Caki2 (cell line): ENCODE measurements at regions not wholly inside any gene's neighbourhood (a gene's known extent, or its start where the extent isn't known, plus 50 kb on each side); places are given as distances from the start of the nearest gene placed in this dataset.

Experiments
- DNase-seq: peaks from one replicate; pipeline ENCODE4 v3.0.0-alpha.2; 2015; ENCODE audit warnings: low read depth
- in situ Hi-C: cut with HindIII; loops from 2 replicates; pipeline ENCODE4 v1.10.0; 2016; ENCODE audit warnings: low sequenced_read_pairs, low pct_unique_long_range_greater_than_20kb, mixed read lengths

DNA sequence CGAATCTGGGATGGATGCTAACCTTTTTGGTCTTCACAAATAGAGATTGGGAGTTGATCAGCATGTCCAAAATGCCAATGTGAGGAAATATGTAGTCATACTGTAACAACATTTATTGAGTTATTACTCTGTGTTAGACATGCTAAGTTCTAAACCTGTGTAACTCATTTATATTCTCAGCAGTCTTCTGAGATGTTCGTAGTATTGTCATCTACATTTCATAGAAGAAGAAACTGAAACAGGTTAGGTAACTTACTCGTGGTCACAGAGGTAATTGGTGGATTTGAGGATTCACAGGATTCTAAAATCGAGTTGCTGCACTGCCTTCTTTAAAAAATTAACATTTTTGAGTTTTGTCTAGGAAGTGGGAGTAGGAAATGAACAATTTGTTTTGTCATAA lies 162.1 kb downstream of the UBE2E3 start:
- in situ Hi-C loops: no loop called here
- DNase-seq: no peak

DNA sequence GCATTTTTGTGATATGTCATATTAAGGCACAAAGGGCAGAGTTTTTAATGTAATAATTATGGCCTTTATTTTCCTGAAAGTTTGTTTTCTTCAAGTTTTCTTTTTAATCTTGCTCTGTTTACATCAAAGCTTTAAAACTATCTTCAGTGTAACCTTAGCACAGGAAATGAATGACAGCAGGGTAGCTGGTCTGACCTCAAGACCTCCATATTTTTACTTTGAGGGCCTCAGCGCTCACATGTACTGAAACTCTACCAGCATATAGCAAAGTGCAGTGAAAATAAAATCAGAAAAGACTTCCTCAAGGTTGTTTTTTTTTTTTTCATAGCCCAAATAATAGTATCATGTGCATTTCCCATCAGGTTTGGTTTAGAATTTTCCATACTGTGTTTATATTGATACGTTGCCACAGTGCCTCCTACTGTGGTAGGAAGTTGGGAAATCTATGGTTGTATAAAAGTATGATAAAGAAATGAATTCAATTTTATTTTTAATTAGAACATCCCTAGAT lies 163.4 kb downstream of the UBE2E3 start:
- no peak for DNase-seq
- in situ Hi-C loops: no loop called here

DNA sequence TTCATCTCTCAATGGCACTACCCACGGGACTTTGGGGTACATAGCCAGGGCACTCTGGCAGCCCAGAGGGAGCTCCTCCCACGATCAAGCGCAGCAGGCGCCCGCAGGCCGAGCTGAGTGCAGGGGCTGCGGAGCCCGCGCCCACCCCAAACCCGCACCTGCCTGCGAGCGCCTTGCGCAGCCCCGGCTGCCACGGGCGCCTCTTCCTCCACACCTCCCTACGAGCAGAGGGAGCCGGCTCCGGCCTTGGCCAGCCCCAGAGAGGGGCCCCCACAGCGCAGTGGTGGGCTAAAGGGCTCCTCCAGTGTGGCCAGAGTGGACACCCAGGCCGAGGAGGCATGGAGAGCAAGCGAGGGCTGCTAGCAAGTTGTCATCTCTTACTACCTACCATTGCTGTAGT lies 165.2 kb downstream of the UBE2E3 start:
- no peak for DNase-seq
- in situ Hi-C loops: no loop called here

DNA sequence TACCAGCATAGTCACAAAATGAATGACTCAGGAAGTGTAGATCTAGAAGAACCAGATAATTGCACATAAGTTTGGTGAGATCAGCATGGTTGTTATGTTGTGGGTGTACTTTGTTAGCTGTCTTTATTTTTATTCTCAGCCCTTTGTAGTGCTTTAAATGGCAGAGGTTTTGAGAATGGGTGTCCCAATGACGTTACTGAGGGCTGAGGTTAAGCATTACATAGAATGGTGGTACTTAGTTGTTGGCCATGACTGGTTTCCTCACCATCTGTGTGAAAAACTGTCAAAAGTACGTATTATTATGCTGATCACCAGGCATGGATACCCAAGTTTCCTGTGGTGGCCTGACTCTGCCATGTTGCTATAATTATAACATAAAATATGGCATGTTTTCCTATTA lies 165.8 kb downstream of the UBE2E3 start:
- DNase-seq: no peak
- in situ Hi-C loops: no loop called here

GRCh38 chr2:181149056-181149455 lies 168.7 kb downstream of the UBE2E3 start:
- DNase-seq: no peak
- in situ Hi-C loops: no loop called here

DNA sequence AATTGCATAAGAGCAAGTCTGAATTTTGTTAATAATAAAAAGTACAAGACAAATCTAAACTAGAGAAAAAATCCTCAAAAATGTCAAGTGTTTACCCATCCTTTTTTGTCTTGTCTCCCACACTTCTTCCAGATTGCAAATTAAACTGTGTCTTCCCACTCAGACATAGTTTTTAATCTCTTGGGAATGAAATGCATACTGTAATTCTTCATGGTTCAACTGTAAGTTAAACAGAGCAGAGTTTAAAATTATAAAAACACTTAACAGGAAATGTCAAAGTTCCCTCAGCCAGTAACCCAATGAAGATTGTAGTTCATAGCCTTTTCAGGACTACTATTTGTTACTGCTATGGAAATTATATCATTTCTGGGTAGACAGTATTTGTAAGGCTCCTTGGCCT lies 171.8 kb downstream of the UBE2E3 start:
- in situ Hi-C loops: no loop called here
- no peak for DNase-seq

DNA sequence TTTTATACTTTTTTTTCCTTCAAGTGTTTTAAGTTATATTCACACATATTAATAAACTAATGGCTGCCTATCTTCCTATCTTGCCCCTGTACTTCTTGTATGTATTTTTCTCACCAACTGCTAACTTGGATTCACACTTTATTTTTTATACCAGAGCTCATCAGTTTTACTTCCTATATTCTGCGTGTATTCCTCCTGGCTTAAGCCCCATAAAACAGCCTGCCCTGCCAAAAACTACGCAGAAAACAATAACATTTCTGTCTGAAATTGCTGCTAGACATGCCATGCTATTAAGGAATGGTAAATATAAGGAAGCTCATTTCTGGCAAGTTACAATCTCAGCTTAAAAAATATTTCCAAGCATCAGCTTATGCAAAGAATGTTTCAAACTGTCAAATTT lies 172.3 kb downstream of the UBE2E3 start:
- DNase-seq: no peak
- in situ Hi-C loops: no loop called here

GRCh38 chr2:181153886-181154285 lies 173.5 kb downstream of the UBE2E3 start:
- in situ Hi-C loops: no loop called here
- no peak for DNase-seq

- in situ Hi-C loops: no loop called here
- DNase-seq: no peak
Observed at GRCh38 chr2:181157326-181157725, 176.9 kb downstream of the UBE2E3 start.

DNA sequence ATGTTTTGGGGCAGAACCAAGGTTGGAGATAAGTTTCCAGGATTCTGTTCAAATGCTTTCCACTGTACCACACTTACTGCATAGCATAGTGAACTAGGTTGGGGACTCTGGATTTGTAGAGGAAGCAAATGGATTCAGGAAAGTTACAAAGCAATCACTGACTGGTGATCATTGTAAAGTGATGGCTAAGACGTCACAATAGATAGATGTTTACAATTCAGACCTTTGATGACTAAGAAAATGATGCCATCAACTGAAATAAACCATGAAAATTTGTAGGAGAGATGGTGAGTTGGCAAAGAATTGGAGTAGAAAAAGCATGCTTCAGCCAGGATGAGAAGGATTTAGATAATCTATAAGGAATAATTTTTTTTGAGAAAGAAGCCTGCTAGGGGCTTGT lies 178.0 kb downstream of the UBE2E3 start:
- in situ Hi-C loops: no loop called here
- DNase-seq: no peak

- no peak for DNase-seq
- in situ Hi-C loops: no loop called here
Observed at GRCh38 chr2:181161615-181162014, 181.2 kb downstream of the UBE2E3 start.

GRCh38 chr2:181163139-181163538 lies 182.7 kb downstream of the UBE2E3 start:
- in situ Hi-C loops: no loop called here
- no peak for DNase-seq

GRCh38 chr2:181163691-181164090 lies 183.3 kb downstream of the UBE2E3 start:
- DNase-seq: no peak
- in situ Hi-C loops: no loop called here

DNA sequence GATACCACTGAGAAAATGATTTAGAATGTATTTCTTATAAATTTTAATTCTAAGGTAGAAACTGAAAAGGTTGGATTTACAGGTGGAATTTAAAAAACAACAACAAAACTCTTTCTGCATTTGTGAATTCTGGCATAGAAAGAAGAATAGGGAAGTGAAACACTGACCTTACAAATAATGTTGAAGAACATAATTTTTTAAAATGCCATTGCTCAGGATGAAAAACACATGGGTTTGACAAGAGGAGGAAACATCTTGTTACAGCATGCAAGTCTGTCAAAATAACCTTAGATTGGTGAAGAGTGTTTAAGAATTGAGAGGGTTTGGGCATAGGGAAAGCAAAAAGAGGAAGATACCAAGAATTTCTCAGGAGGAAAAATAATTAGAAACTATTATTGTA lies 184.3 kb downstream of the UBE2E3 start:
- in situ Hi-C loops: no loop called here

GRCh38 chr2:181165199-181165868 lies 184.9 kb downstream of the UBE2E3 start:
- in situ Hi-C loops: no loop called here
- no peak for DNase-seq

More for the DNA sequence above, 184.3 kb downstream of the UBE2E3 start:
- DNase-seq: no peak

GRCh38 chr2:181169503-181169902 lies 189.1 kb downstream of the UBE2E3 start:
- in situ Hi-C loops: no loop called here
- no peak for DNase-seq

DNA sequence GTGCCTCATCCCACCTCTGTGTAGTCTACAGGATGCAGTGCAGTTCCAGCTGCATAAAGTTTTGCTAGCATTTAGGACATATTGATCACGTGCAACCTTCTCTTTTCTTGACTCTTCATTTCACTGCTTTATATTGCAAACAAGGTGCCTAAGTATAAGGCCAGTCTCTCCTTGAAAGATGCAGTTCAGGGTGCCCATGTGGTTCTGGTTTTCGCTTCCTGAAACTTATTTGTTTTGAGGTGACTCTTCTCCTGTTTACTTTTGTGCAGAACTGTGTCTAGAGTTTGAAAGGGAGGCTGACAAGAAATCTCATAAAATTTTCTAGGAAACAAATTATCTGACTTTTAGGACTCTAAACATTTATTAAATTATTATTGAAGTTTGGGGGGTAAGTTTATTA lies 189.9 kb downstream of the UBE2E3 start:
- in situ Hi-C loops: no loop called here
- DNase-seq: no peak

DNA sequence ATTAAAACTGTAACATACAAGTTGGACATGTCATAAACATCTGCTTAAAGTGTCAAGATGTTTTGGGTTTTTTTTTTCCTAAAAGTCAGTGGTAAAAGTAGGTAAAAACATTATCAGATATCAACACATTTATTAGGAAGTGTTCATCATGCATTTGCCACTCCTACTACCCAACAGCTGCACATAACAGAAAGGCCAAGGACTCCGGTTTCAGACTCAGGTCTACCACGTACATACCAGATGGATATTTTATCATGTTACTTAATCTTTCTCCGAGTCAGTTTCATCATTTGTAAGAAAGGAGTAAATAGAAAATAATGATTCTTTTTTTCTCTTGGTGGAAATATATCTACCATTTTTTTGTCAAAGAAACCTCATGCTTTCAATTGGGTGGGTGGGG lies 192.3 kb downstream of the UBE2E3 start:
- DNase-seq: no peak
- in situ Hi-C loops: no loop called here

DNA sequence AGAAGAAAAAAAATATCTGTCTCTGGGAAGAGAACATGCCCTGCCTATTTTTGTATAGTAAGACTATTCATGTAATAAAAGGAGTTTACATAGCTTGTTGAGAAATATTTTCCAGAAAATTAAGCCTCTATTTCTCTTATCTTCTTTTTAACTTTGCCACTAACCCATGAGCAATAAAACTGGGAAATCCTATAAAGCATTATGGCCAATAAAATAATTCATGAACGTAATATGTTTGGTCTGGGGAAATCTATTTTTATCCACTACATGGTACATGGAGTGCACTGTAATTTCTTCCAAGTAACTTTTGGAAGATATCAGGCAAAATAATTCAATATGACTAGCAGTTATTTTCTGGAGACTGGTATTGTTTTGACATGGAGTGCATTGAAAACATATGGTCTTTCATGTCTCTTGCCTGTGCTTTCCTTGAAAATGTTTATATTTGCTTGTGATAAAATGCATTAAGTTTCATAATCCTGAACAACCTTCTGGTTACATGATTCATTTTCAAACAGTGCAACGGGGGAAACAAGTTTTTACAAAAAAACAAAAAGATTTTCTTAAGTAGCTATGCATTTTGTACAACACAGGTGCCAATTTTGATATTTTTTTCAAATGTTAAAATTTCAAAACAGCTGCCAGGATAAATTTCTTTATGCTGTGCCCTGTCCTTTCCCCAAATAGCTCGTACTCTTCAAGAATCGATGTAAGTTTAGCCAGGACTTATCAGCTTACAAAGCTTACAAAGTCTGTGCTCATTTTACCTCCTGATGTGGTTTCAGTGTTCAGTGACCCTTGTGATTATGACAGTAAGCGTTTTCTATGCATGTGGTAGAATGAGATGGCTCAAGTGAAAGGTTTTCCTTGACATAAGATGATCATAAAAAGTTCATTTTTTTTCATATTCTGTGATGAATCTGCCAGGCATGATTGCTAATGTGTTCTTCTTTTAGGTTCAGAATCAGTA lies 194.5 kb downstream of the UBE2E3 start:
- DNase-seq: no peak
- in situ Hi-C loops: no loop called here
